Activated naive CD4-positive, alpha-beta T cell treated with anti-CD3 and anti-CD28 coated beads, Interleukin-2, amount 10 ng/mL, durations not matched to agents 7 days and 5 days (primary cell): ENCODE measurements at regions not wholly inside any gene's neighbourhood (a gene's known extent, or its start where the extent isn't known, plus 50 kb on each side); places are given as distances from the start of the nearest gene placed in this dataset.

Experiments
- CTCF ChIA-PET: fragments of 350-600 bp; sonication (Branson Sonifier 250); formaldehyde crosslinking; loops from one replicate; lab custom pipeline; 2021; ENCODE audit warnings: antibody characterized with exemption; lab: Charles Lee
- DNase-seq: peaks from one replicate; pipeline ENCODE4 v3.0.0-alpha.2; 2020
- H3K27ac Mint-ChIP-seq: one replicate; pipeline ENCODE4 v1.8.0; 2021; ENCODE audit warnings: mild to moderate bottlenecking, moderate library complexity, mixed read lengths
- H3K27me3 Mint-ChIP-seq: one replicate; pipeline ENCODE4 v1.8.0; 2021; ENCODE audit warnings: mild to moderate bottlenecking, mixed read lengths
- H3K36me3 Mint-ChIP-seq: one replicate; pipeline ENCODE4 v1.8.0; 2021; ENCODE audit warnings: mixed read lengths
- H3K4me1 Mint-ChIP-seq: one replicate; pipeline ENCODE4 v1.8.0; 2021; ENCODE audit warnings: mixed read lengths
- H3K4me3 Mint-ChIP-seq: one replicate; pipeline ENCODE4 v1.8.0; 2021; ENCODE audit warnings: mild to moderate bottlenecking, moderate library complexity, mixed read lengths
- H3K9me3 Mint-ChIP-seq: one replicate; pipeline ENCODE4 v1.8.0; 2021; ENCODE audit warnings: mixed read lengths

GRCh38 chr3:159887168-159887567 is 101.5 kb upstream of the IL12A start:
- CTCF ChIA-PET, result interaction anchor here (1.0 to 6.5 kb wide), 5 partner anchors 99 to 457 kb away, joined by 3 to 106 read pairs (median 4); no protein-coding TSS in a partner anchor
- Mint-ChIP-seq H3K27me3 (peaks cover 11% of the 10 kb centered on the region), H3K4me3 (no peak overlapping the region), H3K36me3 (no peaks in the 10 kb centered on the region), H3K4me1 (no peaks in the 10 kb centered on the region), H3K9me3 (no peaks in the 10 kb centered on the region), H3K27ac (no peak overlapping the region)
- DNase-seq, result no peak

DNA sequence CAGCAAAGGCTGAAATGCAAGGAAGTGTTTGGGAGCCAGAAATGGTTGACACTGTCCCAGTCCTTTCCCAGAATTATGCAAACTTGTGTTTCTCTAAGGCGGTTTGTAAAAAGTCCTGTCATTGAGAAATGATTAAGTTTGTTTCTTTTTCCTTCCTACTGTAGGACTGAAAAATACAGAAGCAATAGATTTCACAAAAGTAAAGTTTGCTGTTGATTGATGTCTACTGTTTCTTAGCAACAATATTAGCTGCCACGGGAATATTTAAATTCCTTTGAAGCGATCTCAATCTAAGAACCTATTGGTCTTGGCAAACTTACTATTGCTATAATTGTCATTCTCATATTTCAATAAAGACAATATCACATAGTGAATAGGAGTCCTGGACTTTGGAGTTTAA is 100.7 kb upstream of the IL12A start:
- no peak overlapping the region for H3K27ac Mint-ChIP-seq
- H3K4me3 Mint-ChIP-seq, result no peak overlapping the region
- H3K4me1 Mint-ChIP-seq, result no peaks in the 10 kb centered on the region
- DNase-seq, result no peak
- H3K9me3 Mint-ChIP-seq, result no peaks in the 10 kb centered on the region
- CTCF ChIA-PET, result interaction anchor here (1.1 to 6.5 kb wide), 3 partner anchors 117 to 456 kb away, joined by 3 to 106 read pairs (median 5); no protein-coding TSS in a partner anchor
- H3K27me3 Mint-ChIP-seq, result peaks cover 10% of the 10 kb centered on the region
- no peaks in the 10 kb centered on the region for H3K36me3 Mint-ChIP-seq

DNA sequence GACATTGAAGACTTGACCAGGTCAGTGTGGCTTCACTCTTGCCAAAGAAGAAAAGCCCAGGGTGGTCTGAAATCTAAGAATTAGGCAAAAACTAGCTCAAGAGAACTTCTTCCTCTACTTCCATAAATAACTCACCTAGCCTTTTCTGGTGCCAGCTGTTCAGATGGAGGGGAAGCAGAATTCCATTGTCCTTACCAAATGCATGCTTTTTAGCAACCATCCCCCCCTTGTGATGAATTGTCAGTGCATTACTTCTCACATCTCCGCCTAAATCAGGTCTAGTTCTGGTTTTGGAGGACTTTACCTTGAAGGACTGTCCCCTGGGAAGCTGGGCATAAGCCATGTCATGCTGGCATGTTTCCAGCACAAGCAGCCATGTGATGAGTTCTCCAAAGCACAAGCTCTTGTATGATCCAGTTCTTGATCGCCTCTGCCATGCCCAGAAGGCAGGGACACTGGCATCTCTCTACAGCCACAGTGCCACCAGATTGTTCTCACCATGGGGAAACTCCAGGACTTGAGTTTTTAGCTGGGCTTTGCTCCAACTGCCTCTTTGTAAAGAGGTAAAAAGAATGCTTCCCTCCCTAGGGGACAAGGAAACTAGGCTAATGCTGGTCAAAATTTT is 96.4 kb upstream of the IL12A start:
- Mint-ChIP-seq H3K4me1 (no peaks in the 10 kb centered on the region), H3K27ac (no peak overlapping the region), H3K4me3 (no peak overlapping the region), H3K36me3 (no peaks in the 10 kb centered on the region), H3K27me3 (peaks cover 11% of the 10 kb centered on the region), H3K9me3 (no peaks in the 10 kb centered on the region)
- CTCF ChIA-PET, result interaction anchor here (1.1 to 1.2 kb wide), 2 partner anchors 9 to 111 kb away, joined by 3 read pairs; no protein-coding TSS in a partner anchor
- no peak for DNase-seq

GRCh38 chr3:159892801-159893200 is 95.8 kb upstream of the IL12A start:
- CTCF ChIA-PET, result interaction anchor here (1.2 kb wide), 1 partner anchor 111 kb away, joined by 3 read pairs; no protein-coding TSS in a partner anchor
- H3K4me1 Mint-ChIP-seq, result no peaks in the 10 kb centered on the region
- no peaks in the 10 kb centered on the region for H3K36me3 Mint-ChIP-seq
- no peaks in the 10 kb centered on the region for H3K9me3 Mint-ChIP-seq
- no peak overlapping the region for H3K4me3 Mint-ChIP-seq
- peaks cover 11% of the 10 kb centered on the region for H3K27me3 Mint-ChIP-seq
- DNase-seq, result no peak
- H3K27ac Mint-ChIP-seq, result no peak overlapping the region

DNA sequence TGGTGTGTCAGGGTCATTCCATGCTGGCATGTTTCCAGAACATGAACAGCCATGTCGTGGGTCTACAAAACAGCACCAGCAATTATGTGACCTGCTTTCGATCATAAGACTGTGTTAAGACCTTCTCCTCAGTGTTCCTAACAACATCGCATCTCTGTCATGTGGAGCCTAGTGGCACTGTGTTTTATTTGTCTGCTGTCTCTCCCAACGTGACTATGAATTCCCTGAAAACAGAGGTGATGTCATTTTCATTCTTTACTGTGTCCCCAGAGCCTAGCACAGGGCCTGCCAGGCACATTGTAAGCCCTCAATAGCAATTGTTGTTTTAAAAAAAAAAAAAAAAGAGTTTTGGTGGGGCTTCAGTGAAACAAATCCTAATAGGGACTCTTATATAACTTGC is 94.2 kb upstream of the IL12A start:
- H3K9me3 Mint-ChIP-seq, result no peaks in the 10 kb centered on the region
- no peak overlapping the region for H3K27ac Mint-ChIP-seq
- H3K4me3 Mint-ChIP-seq, result no peak overlapping the region
- CTCF ChIA-PET, result interaction anchor here (1.0 kb wide), 1 partner anchor 243 kb away, joined by 4 read pairs; no protein-coding TSS in a partner anchor
- no peaks in the 10 kb centered on the region for H3K36me3 Mint-ChIP-seq
- H3K27me3 Mint-ChIP-seq, result peaks cover 19% of the 10 kb centered on the region
- H3K4me1 Mint-ChIP-seq, result no peaks in the 10 kb centered on the region
- DNase-seq, result no peak

DNA sequence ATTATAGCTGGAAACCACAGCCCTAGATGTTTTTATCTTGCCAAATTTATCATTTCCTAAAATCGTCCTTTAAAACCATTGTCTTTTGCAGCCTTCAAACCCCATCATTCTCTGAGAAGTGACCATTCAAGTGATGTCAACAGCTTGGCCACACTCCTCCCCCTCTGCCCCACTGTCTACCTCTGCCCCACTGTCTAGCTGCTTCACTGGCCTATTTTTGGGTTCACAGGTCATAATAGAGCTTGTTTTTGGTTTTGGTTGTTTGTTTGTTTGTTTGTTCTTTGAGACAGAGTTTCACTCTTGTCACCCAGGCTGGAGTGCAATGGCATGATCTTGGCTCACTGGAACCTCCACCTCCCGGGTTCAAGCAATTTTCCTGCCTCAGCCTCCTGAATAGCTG is 93.2 kb upstream of the IL12A start:
- CTCF ChIA-PET, result interaction anchor here (1.2 kb wide), 1 partner anchor 111 kb away, joined by 5 read pairs; no protein-coding TSS in a partner anchor
- no peak overlapping the region for H3K27ac Mint-ChIP-seq
- no peaks in the 10 kb centered on the region for H3K4me1 Mint-ChIP-seq
- no peaks in the 10 kb centered on the region for H3K36me3 Mint-ChIP-seq
- no peaks in the 10 kb centered on the region for H3K9me3 Mint-ChIP-seq
- peaks cover 21% of the 10 kb centered on the region for H3K27me3 Mint-ChIP-seq
- H3K4me3 Mint-ChIP-seq, result no peak overlapping the region
- no peak for DNase-seq

GRCh38 chr3:159896543-159896942 is 92.1 kb upstream of the IL12A start:
- Mint-ChIP-seq H3K4me3 (no peak overlapping the region), H3K9me3 (no peaks in the 10 kb centered on the region), H3K27me3 (peaks cover 29% of the 10 kb centered on the region), H3K4me1 (no peaks in the 10 kb centered on the region), H3K36me3 (no peaks in the 10 kb centered on the region), H3K27ac (no peak overlapping the region)
- CTCF ChIA-PET, result no interaction called here
- DNase-seq, result no peak

- H3K4me3 Mint-ChIP-seq, result no peak overlapping the region
- peaks cover 22% of the 10 kb centered on the region for H3K27me3 Mint-ChIP-seq
- DNase-seq, result no peak
- H3K27ac Mint-ChIP-seq, result no peak overlapping the region
- H3K36me3 Mint-ChIP-seq, result no peaks in the 10 kb centered on the region
- CTCF ChIA-PET, result no interaction called here
- H3K9me3 Mint-ChIP-seq, result no peaks in the 10 kb centered on the region
- no peaks in the 10 kb centered on the region for H3K4me1 Mint-ChIP-seq
These were observed 91.1 kb upstream of the IL12A start for GRCh38 chr3:159897331-159898075.

DNA sequence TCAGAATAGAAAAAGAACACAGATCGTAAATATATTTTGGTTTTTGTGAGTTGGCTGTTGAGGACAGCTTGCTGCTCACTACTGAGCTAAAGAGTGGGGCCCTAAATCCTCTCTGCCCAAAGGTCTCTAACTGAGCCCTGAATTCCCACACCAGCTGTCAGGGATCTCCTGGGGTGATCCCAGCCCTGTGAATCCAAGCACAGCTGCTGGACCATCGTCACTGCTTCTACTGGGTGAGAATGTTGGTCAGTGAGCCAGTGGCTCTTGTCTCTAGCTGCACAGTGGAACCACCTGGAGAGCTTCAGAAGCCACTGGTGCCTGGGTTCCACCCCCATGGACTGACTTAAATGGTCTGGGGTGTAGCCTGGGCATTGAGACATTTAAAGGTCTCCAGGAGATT is 90.5 kb upstream of the IL12A start:
- no peak for DNase-seq
- Mint-ChIP-seq H3K9me3 (no peaks in the 10 kb centered on the region), H3K27ac (no peak overlapping the region), H3K27me3 (peaks cover 26% of the 10 kb centered on the region), H3K36me3 (no peaks in the 10 kb centered on the region), H3K4me1 (no peaks in the 10 kb centered on the region), H3K4me3 (no peak overlapping the region)
- CTCF ChIA-PET, result interaction anchor here (0.6 to 1.4 kb wide), 3 partner anchors 13 to 315 kb away, joined by 3 to 4 read pairs (median 3); no protein-coding TSS in a partner anchor

DNA sequence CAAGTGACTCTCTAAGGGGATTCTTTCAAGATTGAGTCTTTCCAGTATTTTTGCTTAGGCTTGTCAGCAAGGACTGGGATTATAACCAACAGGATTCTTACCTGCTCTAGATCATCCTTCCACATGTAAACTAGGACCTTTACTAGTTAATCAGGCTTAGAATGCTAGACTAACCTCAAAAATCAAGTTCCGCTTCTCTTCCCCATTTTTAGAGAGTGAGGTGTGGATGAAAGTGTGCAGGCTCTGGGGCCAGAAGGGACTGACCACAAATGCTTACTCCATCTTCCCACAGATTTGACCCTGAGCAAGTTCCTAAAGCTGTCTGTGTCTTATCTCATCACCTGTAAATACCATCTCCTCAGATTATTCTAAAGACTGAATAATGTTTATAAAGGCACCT is 89.5 kb upstream of the IL12A start:
- CTCF ChIA-PET, result interaction anchor here (0.8 to 1.8 kb wide), 3 partner anchors 14 to 32 kb away, joined by 3 to 4 read pairs (median 3); no protein-coding TSS in a partner anchor
- peaks cover 25% of the 10 kb centered on the region for H3K27me3 Mint-ChIP-seq
- H3K36me3 Mint-ChIP-seq, result no peaks in the 10 kb centered on the region
- no peak overlapping the region for H3K27ac Mint-ChIP-seq
- no peak overlapping the region for H3K4me3 Mint-ChIP-seq
- DNase-seq, result no peak
- H3K9me3 Mint-ChIP-seq, result no peaks in the 10 kb centered on the region
- H3K4me1 Mint-ChIP-seq, result no peaks in the 10 kb centered on the region

GRCh38 chr3:159902546-159903314 is 85.9 kb upstream of the IL12A start:
- no peak for DNase-seq
- no peaks in the 10 kb centered on the region for H3K36me3 Mint-ChIP-seq
- H3K9me3 Mint-ChIP-seq, result no peaks in the 10 kb centered on the region
- peaks cover 25% of the 10 kb centered on the region for H3K27me3 Mint-ChIP-seq
- no peak overlapping the region for H3K4me3 Mint-ChIP-seq
- H3K4me1 Mint-ChIP-seq, result no peaks in the 10 kb centered on the region
- H3K27ac Mint-ChIP-seq, result no peak overlapping the region
- CTCF ChIA-PET, result no interaction called here

- Mint-ChIP-seq H3K27ac (no peak overlapping the region), H3K9me3 (no peaks in the 10 kb centered on the region), H3K36me3 (no peaks in the 10 kb centered on the region), H3K4me1 (no peaks in the 10 kb centered on the region), H3K4me3 (no peak overlapping the region), H3K27me3 (peaks cover 18% of the 10 kb centered on the region)
- CTCF ChIA-PET, result interaction anchor here (0.7 kb wide), 1 partner anchor 86 kb away, joined by 3 read pairs; no protein-coding TSS in a partner anchor
- DNase-seq, result no peak
These were observed 84.2 kb upstream of the IL12A start for GRCh38 chr3:159904455-159904854.

GRCh38 chr3:159904911-159905310 is 83.7 kb upstream of the IL12A start:
- Mint-ChIP-seq H3K27ac (no peak overlapping the region), H3K4me1 (no peaks in the 10 kb centered on the region), H3K36me3 (no peaks in the 10 kb centered on the region), H3K9me3 (no peaks in the 10 kb centered on the region), H3K4me3 (no peak overlapping the region), H3K27me3 (peaks cover 18% of the 10 kb centered on the region)
- CTCF ChIA-PET, result no interaction called here
- no peak for DNase-seq

- no peak overlapping the region for H3K27ac Mint-ChIP-seq
- peaks cover 12% of the 10 kb centered on the region for H3K4me1 Mint-ChIP-seq
- H3K36me3 Mint-ChIP-seq, result peaks cover 1% of the 10 kb centered on the region
- no peak overlapping the region for H3K4me3 Mint-ChIP-seq
- no peak for DNase-seq
- peaks cover 7% of the 10 kb centered on the region for H3K27me3 Mint-ChIP-seq
- H3K9me3 Mint-ChIP-seq, result no peaks in the 10 kb centered on the region
- CTCF ChIA-PET, result no interaction called here
These were observed 80.8 kb upstream of the IL12A start for GRCh38 chr3:159907828-159908227.
